ENCODE measurements at regions not wholly inside any gene's neighbourhood (a gene's known extent, or its start where the extent isn't known, plus 50 kb on each side); places are given as distances from the start of the nearest gene placed in this dataset.

- TF ChIP-seq SUZ12 (IDR thresholded peaks at IDR 0.05) (no peak), ELF4 (IDR thresholded peaks at IDR 0.05) (no peak), SP1 (IDR thresholded peaks at IDR 0.05) (no peak), FOXK2 (IDR thresholded peaks at IDR 0.05) (no peak), TARDBP (IDR thresholded peaks at IDR 0.05) (no peak), CTBP1 (IDR thresholded peaks at IDR 0.05; ENCODE audit: borderline replicate concordance) (no peak), ZNF384 (IDR thresholded peaks at IDR 0.05) (no peak), L3MBTL2 (conservative IDR thresholded peaks at IDR 0.05) (no peak), NFRKB (IDR thresholded peaks at IDR 0.05) (no peak), PKNOX1 (IDR thresholded peaks at IDR 0.05) (no peak), ARNT (IDR thresholded peaks at IDR 0.05) (no peak), FOXM1 (IDR thresholded peaks at IDR 0.05; ENCODE audit: borderline replicate concordance) (no peak)
Observed at GRCh38 chrX:146224442-146224841, 406.8 kb downstream of the SLITRK2 start.
